Lower leg skin (tissue), 4 donors: ENCODE measurements at regions not wholly inside any gene's neighbourhood (a gene's known extent, or its start where the extent isn't known, plus 50 kb on each side); places are given as distances from the start of the nearest gene placed in this dataset.

Experiments used
- DNase-seq, 2 donors: peaks; one replicate each; pipeline ENCODE4 v3.0.0-alpha.2; 2019; ENCODE audit warnings: low spot score in 2 of 2
- H3K4me3 ChIP-seq: fragments of 200-600 bp; sonication (generic); 2 replicates; pipeline ENCODE4 v1.5.1; 2017; ENCODE audit warnings: mild to moderate bottlenecking, low read depth; ENCODE audit not compliant: poor library complexity, severe bottlenecking
- CTCF ChIP-seq, 3 donors: fragments of 450-650 bp; IDR thresholded peaks; one replicate each; pipeline ENCODE4 v1.5.1; 2016; ENCODE audit warnings: antibody characterized with exemption in 3 of 3, mild to moderate bottlenecking in 3 of 3, moderate library complexity in 2 of 3
- POLR2A ChIP-seq, 2 donors: fragments of 450-650 bp; IDR thresholded peaks; one replicate each; pipeline ENCODE4 v1.6.1; 2016 to 2017; ENCODE audit warnings: antibody characterized with exemption in 2 of 2, mild to moderate bottlenecking in 1 of 2, moderate library complexity in 1 of 2
- WGBS, 2 donors: methylation state at CpG; one replicate each; pipeline ENCODE4 v1.1.5; 2018; 5-methylcytosine and 5-hydroxymethylcytosine counted together
- intact Hi-C: fragments of 100-400 bp; cut with DNase I; formaldehyde crosslinking; loops from one replicate; pipeline ENCODE4 v1.15.0; 2023; ENCODE audit warnings: low total_unique reads

DNA sequence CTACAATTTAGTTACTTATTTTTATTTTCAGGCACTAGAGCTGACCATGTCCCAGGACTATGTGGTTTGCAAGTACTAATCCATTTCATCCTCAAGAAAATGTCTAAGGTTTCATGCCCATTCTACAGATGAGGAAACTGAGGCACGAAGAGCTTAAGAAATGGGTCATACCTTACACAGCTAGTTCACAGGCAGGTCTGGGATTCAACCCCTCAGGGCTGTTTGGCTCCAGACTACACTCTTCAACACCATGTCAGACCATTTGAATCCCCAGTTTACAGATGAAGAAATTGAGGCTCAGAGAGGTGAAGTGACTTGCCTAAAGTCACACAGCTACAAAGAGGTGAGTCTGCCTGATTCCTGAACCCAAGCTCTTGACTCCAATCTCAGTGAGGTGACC is 144.1 kb downstream of the MIAT start:
- no peak for TF ChIP-seq POLR2A (IDR thresholded peaks at IDR 0.05)
- no peak for TF ChIP-seq CTCF (IDR thresholded peaks at IDR 0.05)
- WGBS, 2 donors = 96 to 100% methylated on average over 1 of the region's 1 CpG
- intact Hi-C loops = no loop called here
- no peak for DNase-seq
- no peak overlapping the region for H3K4me3 ChIP-seq

GRCh38 chr22:26804315-26804714 is 146.9 kb downstream of the MIAT start:
- DNase-seq = no peak
- WGBS, 2 donors = 78 to 84% methylated on average over 4 of the region's 4 CpGs
- TF ChIP-seq POLR2A (IDR thresholded peaks at IDR 0.05) (no peak), CTCF (IDR thresholded peaks at IDR 0.05) (no peak)
- H3K4me3 ChIP-seq = no peak overlapping the region
- intact Hi-C loops = no loop called here

- WGBS, 2 donors = 54 to 58% methylated on average over 12 of the region's 12 CpGs
- H3K4me3 ChIP-seq = no peak overlapping the region
- DNase-seq = no peak
- TF ChIP-seq POLR2A (IDR thresholded peaks at IDR 0.05) = no peak
- TF ChIP-seq CTCF (IDR thresholded peaks at IDR 0.05) = no peak
- intact Hi-C loops = no loop called here
These were observed 147.6 kb downstream of the MIAT start for GRCh38 chr22:26804911-26805539.

DNA sequence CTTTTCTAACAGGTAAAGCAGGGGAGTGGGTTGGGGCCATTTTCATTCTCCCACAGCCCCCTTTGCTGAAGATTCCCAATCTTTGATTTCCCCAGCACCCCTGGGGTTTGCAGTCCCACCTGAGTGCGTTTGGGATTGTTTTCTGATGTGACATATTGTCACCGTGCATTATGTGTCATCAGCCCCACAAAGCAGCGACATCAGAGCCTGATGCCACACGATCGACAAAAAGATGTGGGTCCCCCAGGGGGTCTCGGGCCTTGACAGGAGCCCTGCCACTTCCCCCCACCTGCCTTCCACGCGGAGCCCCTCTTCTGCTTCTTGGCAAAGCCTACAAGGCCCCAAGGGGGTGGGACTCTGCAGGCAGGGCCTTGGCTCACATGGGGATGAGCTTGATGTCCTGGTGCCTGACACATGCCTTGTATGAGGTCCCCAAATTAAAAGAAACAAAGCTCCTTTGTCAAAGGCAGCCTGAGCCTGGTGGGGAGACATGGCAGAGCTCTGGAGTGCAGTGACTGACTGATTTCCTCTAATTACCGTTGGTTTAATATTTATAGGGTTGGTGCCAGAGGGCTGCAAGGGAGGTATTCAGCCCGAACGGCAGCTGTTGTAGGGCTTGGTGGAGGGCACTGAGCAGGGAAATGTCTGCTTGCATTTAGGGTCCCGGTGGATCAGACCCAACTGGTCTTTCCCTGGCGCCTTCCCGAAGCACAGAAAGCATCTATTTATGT is 149.2 kb downstream of the MIAT start:
- DNase-seq = no peak
- H3K4me3 ChIP-seq = no peak overlapping the region
- intact Hi-C loops = no loop called here
- WGBS, 2 donors = 80 to 85% methylated on average over 14 of the region's 14 CpGs
- TF ChIP-seq POLR2A (IDR thresholded peaks at IDR 0.05) = no peak
- TF ChIP-seq CTCF (IDR thresholded peaks at IDR 0.05) = no peak

DNA sequence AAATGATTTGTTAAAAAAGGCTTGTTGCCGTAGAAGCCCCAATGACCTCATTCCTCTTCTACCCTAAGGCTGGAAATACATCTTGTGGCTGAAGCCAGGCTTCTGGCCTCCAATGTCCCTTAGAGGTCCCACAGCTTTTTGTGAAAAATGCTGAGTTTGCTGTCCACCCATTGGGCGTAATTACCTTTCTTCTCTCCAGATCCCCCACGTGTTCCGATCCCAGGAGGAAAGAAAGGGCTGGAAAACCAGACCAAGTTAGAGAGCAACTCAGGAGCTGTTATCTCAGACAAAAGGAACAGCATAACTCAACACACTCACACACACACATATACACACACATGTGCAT is 154.2 kb downstream of the MIAT start:
- intact Hi-C loops = no loop called here
- TF ChIP-seq POLR2A (IDR thresholded peaks at IDR 0.05) (no peak), CTCF (IDR thresholded peaks at IDR 0.05) (no peak)
- 89 to 90% methylated on average over 4 of the region's 4 CpGs for WGBS, 2 donors
- no peak overlapping the region for H3K4me3 ChIP-seq
- no peak for DNase-seq

- TF ChIP-seq CTCF (IDR thresholded peaks at IDR 0.05) (no peak), POLR2A (IDR thresholded peaks at IDR 0.05) (no peak)
- intact Hi-C loops = no loop called here
- H3K4me3 ChIP-seq = no peak overlapping the region
- no peak for DNase-seq
These were observed 155.3 kb downstream of the MIAT start for GRCh38 chr22:26812731-26813130.
